ENCODE measurements at regions not wholly inside any gene's neighbourhood (a gene's known extent, or its start where the extent isn't known, plus 50 kb on each side); places are given as distances from the start of the nearest gene placed in this dataset.
"Not testable (repeated sequence)": the region's sequence is repeated elsewhere in the genome, so short reads cannot be mapped to it uniquely, and the experiment has no call there.

DNA sequence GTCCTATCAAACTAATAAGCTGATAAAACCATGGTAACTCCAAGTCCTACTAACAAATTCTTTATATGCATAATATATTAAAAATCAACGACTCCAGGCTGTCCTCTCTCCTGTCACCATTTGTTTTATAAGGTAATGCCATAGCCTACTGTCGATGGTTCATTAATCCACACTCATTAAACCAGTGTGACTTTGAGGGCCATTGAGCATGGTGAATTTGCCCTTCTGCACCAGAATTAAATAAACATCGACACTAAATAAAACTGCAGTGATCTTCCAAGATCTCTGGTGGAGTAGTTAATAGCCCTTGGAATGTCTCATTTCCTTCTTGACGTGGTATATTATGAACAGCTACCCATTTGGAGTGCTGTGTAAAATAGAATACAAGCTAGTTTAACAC, 358.5 kb downstream of the CBLN4 start:
- H3K27ac Mint-ChIP-seq = no peak overlapping the region
- H3K4me1 Mint-ChIP-seq = no peaks in the 10 kb centered on the region
- peaks cover 9% of the 10 kb centered on the region for H3K9me3 Mint-ChIP-seq
- H3K27me3 Mint-ChIP-seq (ENCODE audit: low read depth, poor library complexity) = no peaks in the 10 kb centered on the region
- TF ChIP-seq, protein P1, sequence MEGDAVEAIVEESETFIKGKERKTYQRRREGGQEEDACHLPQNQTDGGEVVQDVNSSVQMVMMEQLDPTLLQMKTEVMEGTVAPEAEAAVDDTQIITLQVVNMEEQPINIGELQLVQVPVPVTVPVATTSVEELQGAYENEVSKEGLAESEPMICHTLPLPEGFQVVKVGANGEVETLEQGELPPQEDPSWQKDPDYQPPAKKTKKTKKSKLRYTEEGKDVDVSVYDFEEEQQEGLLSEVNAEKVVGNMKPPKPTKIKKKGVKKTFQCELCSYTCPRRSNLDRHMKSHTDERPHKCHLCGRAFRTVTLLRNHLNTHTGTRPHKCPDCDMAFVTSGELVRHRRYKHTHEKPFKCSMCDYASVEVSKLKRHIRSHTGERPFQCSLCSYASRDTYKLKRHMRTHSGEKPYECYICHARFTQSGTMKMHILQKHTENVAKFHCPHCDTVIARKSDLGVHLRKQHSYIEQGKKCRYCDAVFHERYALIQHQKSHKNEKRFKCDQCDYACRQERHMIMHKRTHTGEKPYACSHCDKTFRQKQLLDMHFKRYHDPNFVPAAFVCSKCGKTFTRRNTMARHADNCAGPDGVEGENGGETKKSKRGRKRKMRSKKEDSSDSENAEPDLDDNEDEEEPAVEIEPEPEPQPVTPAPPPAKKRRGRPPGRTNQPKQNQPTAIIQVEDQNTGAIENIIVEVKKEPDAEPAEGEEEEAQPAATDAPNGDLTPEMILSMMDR (IDR thresholded peaks at IDR 0.05) = no peak
- H3K36me3 Mint-ChIP-seq (ENCODE audit: low read depth) = no peaks in the 10 kb centered on the region
- H3K4me3 Mint-ChIP-seq = no peak overlapping the region
- no peak for DNase-seq

DNA sequence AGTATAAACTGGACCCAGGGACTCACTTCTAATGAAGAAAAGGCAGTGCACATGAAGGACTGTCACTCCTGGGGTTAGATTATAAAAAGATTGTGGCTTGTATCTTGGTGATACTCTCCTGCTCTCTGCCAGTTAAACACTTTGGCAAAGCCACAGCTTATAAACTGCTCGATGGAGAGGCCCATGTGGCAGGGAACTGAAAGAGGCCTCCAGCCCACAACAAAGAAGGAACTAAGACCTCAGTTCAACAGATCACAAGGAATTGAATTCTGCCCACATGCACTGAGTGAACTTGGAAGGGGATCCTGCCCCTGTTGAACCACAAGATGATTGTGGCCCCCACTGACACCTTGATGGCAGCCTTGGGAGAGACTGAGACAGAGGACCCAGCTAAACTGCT, 363.8 kb downstream of the CBLN4 start:
- TF ChIP-seq, protein P1 (IDR thresholded peaks at IDR 0.05) = no peak
- DNase-seq = no peak
- Mint-ChIP-seq H3K4me1 (peaks cover 4% of the 10 kb centered on the region), H3K27me3 (ENCODE audit: low read depth, poor library complexity) (peaks cover 3% of the 10 kb centered on the region), H3K27ac (no peak overlapping the region), H3K36me3 (ENCODE audit: low read depth) (no peaks in the 10 kb centered on the region), H3K9me3 (no peaks in the 10 kb centered on the region), H3K4me3 (no peak overlapping the region)

DNA sequence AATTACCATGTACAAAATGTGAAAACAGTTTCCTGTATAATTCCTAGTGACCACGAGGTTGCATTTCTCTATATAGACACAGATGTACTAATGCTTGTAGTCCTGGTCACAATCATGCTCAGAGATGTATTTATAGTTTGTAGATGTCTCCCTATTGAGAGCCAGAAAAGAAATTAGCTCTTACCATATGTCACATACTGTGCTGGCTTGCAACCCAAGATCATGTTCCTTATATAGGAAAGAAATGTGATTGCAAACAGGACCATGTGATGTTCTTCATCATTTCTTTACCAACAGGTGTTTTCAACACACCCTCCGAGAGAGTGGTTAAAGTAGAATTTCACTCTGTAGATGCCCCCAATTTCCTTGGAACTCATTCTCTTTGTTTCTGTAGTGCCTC, 369.4 kb downstream of the CBLN4 start:
- no peak for DNase-seq
- Mint-ChIP-seq H3K27me3 (ENCODE audit: low read depth, poor library complexity) (no peaks in the 10 kb centered on the region), H3K36me3 (ENCODE audit: low read depth) (no peaks in the 10 kb centered on the region), H3K4me3 (no peak overlapping the region), H3K9me3 (no peaks in the 10 kb centered on the region), H3K4me1 (peaks cover 5% of the 10 kb centered on the region), H3K27ac (no peak overlapping the region)
- TF ChIP-seq, protein P1 (IDR thresholded peaks at IDR 0.05) = no peak

DNA sequence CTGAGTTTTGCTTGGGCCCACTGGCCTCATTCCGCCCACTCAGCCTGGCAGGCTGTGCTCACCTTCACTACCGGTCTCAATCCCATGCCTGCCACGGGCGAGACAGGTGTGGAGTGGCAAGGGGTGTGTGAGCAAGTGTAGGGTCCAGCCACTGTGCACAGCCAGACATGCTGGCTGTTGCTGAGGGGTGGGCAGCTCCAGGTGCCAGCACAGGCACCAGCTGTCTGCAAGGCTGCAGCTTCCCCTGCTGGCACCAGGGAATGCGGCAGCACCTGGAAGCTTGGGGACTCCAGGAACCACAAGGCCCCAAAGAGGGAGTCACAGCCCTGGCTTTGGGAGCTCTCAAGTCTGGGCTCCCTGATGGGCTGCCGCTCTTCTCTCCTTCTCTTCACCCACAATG, 372.7 kb downstream of the CBLN4 start:
- Mint-ChIP-seq H3K27me3 (ENCODE audit: low read depth, poor library complexity) (peaks cover 4% of the 10 kb centered on the region), H3K4me1 (peaks cover 5% of the 10 kb centered on the region), H3K27ac (peak overlapping the region; percentile 36), H3K4me3 (no peak overlapping the region), H3K36me3 (ENCODE audit: low read depth) (no peaks in the 10 kb centered on the region), H3K9me3 (no peaks in the 10 kb centered on the region)
- no peak for DNase-seq
- TF ChIP-seq, protein P1 (IDR thresholded peaks at IDR 0.05) = no peak

DNA sequence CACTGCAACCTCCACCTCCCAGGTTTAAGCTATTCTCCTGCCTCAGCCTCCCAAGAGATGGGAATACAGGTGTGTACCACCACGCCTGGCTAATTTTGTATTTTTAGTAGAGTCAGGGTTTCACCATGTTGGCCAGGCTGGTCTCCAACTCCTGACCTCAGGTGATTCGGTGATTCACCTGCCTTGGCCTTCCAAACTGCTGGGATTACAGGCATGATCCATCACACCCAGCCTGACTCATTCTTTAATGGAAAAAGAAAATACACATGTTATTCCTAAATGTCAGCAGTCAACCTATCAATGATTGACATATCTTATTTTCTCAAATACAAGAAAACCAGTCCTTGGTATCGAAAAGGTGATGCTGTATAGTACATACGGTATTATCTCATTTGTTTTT, 376.2 kb downstream of the CBLN4 start:
- H3K27me3 Mint-ChIP-seq (ENCODE audit: low read depth, poor library complexity); DNase-seq; H3K27ac Mint-ChIP-seq; H3K4me1 Mint-ChIP-seq; H3K9me3 Mint-ChIP-seq; H3K4me3 Mint-ChIP-seq; H3K36me3 Mint-ChIP-seq (ENCODE audit: low read depth): not testable (repeated sequence)

DNA sequence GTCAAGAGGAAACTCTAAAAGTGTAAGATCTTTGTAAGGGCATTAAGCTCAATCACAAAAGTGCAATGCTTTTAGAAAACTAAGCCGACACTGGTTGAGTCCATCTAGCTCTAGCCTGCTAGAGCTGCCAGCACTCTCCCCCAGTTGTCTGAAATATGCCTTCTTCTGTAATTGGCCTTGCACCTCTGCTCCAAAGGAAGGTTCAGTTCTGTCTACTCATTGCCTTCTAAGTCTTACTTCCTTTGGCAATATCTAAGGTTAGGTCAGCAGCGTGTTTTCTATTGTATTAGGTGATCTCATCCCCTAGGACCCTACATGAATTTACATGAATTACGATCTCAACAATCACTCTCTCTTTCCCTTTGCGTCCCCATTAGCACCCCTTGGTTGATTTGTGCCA, 378.6 kb downstream of the CBLN4 start:
- Mint-ChIP-seq H3K27me3 (ENCODE audit: low read depth, poor library complexity) (peaks cover 4% of the 10 kb centered on the region), H3K4me3 (no peak overlapping the region), H3K4me1 (no peaks in the 10 kb centered on the region), H3K9me3 (peaks cover 4% of the 10 kb centered on the region), H3K27ac (no peak overlapping the region), H3K36me3 (ENCODE audit: low read depth) (no peaks in the 10 kb centered on the region)
- DNase-seq = no peak
- TF ChIP-seq, protein P1 (IDR thresholded peaks at IDR 0.05) = no peak
